ENCODE measurements at regions not wholly inside any gene's neighbourhood (a gene's known extent, or its start where the extent isn't known, plus 50 kb on each side); places are given as distances from the start of the nearest gene placed in this dataset.
"Not testable (repeated sequence)": the region's sequence is repeated elsewhere in the genome, so short reads cannot be mapped to it uniquely, and the experiment has no call there.

DNA sequence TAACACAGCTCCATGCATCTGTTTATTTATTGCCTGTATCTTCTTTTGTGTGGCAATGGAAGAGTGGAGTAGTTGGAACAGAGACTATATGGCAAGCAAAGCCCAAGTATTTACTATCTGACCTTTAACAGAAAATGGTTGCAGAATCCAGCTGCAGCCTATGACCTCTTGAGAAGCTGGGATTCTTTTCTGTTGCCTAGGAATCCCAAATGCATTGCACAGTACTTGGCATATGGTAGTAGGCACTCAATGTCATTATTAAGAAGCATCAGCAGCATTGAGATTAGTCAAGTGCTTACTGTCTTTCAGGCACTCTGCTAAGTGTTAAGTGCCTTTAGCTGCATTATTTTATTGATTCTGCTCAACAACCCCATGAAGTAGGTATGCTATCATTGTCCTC is 331.6 kb downstream of the CCDC85A start:
- no peak for DNase-seq

DNA sequence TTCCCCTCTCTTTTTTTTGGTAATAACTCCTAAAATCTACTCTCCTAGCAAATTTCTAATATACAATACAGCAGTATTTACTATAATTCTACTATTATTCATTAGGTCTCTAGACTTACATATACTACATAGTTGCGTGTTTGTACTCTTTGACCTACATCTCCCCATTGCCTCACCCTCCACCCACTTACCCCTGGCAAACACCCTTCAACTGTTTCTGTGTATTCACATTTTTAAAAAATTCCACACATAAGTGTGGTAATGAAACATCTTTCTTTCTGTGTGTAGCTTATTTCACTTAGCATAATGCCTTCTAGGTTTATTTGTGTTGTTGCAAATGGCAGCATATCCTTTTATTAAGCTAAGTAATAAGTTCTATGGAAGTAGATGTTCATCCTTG is 336.0 kb downstream of the CCDC85A start:
- DNase-seq = no peak

DNA sequence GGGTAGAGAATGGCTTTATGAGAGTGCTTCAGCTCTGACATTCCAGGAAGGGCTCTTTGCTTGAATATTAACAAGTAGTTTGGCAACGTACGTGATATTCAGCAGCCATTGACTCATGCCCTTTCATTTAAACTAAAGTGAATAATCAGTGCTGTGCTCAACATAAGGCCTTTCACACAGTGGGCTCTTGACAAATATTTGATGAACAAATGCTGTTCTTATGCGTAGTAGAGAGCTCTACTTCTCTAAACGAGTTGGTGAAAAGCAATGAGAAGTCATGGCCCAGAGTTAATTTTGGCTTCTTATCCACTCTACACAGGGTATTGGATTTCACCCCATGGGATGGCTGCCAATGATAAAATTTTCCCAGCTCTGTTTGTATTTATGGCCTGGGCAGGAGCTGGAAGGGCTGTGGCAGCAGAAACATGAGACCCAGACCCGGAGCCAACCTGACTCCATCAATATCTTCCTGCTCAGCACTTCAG is 338.9 kb downstream of the CCDC85A start:
- peak; percentile 2 to 14 for DNase-seq

DNA sequence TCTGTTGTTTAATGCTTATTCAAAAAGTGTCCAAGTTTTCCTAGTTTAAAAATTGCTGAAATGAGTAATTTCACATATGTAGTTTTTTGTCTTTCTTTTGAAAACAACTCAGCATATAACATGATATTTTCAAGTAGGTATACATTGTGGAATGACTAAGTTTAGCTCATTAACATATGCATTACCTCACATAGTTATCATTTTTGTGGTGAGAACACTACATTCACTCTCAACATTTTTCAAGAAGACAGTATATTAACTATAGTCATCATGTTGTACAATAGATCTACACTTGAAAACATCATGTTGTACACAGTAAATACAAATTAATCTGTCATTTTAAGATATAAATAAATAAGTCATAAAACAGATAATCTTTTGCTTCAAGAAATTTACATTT is 340.0 kb downstream of the CCDC85A start:
- no peak for DNase-seq

DNA sequence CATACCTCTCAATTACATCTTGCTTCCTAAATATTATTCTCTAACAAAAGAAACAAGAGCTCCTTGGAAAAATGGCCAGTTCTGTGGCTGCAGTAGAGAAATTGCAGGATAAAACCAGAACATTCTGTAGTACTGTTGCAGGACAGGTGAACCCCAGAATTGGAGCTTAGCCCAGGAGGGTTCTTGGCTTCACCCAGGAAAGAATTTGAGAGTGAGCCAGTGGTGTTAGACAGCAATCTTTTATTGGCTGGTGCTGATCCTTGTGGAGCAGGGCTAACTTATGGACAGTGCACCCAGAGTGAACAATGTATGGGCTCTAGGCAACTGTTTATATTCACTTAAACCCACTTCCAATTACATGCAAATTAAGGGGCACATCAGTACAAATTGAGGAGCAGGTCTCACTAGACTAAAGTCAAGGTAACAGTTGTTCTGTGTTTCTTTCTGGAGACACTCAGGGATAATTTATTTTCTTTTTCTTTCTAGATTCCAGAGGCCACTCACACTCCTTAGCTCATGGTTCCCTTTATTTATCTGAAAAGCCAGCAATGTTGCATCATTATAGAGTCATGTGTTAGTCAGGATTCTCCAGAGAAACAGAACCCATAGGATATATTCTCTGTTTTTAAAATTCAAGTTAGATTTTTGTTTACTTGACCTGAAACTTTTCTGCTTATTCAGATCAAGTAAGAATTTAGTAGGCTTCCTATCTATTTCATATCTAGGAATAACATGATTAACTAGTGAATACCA is 348.1 kb downstream of the CCDC85A start:
- no peak for DNase-seq

DNA sequence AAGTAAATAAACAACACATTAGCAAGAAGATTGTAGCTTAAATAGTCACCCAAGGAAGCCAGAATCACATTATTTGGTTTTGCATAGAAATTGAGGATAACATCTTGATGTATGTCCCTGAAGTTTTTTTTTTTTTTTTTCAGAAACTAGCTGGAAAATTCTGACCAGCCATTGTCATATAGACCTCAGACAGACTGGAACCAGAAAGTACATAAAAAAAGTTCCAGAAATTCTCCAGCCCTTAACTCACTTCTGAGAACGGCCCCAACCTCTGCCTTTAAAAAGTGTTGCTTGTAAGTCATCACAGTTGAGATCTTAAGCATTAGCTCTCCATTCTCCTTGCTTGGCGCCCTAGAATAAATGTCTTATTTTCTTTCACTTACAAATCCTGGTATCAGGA is 350.5 kb downstream of the CCDC85A start:
- DNase-seq = no peak

DNA sequence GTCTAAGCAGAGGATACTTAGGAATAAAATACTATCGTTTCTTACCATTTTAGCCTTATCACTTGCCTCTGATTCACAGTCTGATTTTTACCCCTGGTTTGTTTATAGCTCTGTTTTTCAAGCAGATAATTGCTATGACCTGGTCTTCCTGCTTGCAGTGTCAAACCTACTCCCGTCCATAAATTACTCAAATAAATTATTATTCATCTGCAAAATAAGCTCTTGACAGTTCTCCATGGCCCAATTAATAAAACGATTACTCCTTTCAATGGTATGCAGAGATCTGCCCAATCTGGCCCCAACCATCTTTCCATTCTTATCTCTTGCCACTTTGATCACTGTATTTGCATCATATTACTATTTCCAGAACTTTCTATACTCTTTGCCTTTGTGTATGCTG is 354.0 kb downstream of the CCDC85A start:
- DNase-seq = no peak

DNA sequence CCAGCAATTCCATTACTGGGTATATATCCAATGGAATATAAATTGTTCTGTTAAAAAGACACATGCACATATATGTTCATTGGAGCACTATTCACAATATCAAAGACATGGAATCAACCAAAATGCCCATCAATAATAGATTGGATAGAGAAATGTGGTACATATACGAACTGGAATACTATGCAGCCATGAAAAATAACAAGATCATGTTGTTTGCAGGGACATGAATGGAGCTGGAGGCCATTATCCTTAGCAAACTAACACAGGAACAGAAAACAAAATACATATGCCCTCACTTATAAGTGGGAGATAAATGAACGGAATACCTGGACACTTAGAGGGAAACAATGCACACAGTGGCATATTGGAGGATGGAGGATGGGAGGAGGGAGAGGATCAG is 355.8 kb downstream of the CCDC85A start:
- DNase-seq = no peak

DNA sequence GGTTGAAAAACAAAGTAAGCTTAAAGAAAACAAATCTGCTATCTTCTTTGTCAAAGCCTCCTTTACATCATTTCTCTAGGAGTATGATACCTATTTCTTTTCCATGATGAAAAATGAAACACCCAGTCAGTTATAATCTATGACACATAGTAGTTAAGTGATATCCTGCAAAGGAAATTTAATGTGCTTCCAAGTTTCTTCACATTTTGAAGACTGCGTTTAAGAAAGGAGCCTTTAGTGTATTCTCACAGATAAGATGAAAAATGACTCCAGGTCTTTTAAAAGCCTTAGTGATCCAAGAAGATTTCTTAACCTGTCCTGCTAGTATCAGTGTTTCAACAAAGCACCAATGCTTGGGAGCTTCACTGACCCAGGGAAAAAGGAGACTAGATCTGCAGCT is 356.7 kb downstream of the CCDC85A start:
- no peak for DNase-seq

DNA sequence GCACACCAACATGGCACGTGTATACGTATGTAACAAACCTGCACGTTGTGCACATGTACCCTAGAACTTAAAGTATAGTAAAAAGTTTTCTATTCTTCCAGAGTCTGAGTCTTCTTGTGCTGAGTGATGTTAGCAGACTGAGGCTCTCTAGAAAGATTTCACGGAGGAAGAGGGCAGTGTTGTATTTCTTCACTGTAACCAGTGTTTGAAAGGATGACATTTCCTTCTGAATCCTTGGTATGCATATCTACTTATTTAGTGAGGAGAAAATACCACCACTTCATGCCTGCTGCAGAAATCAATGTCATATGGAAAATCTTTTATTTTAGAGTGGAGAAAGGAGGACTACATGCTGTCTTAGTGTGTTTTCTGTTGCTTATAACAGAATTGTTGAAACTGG is 357.1 kb downstream of the CCDC85A start:
- no peak for DNase-seq

DNA sequence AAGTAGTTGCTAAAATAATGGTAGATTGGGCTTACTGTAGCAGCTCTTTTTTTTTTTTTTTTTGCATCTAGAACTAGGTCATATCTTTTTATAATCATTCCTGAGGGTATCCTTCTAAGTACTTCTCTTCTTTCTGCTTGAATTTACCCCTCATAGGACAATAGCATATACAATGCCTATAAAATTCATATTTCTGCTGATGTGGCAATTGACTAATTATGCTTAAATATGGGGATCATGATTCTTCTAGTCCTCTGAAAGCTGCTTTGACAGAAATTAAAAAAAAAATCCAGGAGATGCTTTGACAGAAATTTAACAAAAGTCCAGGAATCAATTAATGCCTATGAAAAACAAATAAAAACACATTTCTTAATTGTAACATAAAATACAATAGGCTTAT is 358.4 kb downstream of the CCDC85A start:
- DNase-seq = no peak

DNA sequence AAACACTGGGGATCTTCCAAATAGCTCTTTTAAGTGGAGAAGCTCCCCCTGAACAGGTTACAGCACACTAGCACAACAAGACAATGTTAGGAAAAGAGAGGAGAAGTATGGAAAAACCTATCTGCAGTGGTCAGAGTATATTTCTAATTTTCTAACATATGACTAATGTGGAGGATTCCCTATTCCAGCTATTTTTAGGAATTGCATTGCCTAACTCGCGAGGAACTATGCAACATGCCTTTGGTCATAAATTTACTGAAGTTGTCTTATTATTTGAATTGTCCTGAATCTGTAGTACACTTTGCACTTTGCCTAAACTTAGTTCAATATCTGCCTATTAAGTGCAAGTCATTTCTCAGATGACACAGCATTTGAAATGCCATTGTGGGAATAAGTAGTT is 381.4 kb downstream of the CCDC85A start:
- no peak for DNase-seq

DNA sequence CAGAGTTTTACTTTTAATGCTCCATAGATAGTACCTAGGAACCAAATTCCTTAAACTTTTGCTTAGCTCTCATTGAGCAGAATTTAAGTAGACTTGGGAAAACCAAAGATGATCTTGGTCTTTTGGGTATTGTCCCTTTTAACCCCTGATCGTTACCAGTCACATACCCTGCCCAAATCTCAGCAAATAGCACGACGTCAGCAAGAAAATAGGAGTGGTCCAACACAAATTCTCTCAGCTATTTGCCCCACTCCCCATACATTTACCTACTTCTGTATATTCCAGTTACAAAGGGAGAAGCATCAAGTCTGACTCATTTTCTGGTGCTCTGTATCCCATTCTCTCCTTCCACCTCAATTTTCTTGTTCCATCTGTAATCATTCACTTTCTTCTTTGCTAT is 387.3 kb downstream of the CCDC85A start:
- DNase-seq = no peak

DNA sequence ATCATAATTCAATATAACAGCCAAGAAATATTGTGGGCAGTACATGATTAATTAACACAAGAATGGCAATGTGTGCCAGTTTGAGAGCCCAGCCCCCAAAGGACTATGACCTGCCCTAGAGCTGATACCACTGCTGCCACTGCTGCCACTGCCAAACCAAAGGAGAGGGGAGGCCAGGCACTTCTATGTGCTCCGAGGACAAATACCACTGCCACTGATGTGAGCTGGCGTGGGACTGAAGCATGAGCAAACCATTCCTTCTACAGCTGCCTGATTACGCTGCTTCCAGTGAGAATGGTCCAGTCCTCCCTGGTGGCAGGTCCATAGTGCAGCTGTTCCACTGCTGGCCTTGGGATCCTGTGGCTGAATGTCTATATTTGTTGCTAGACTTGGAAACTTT is 392.2 kb downstream of the CCDC85A start:
- DNase-seq = no peak

DNA sequence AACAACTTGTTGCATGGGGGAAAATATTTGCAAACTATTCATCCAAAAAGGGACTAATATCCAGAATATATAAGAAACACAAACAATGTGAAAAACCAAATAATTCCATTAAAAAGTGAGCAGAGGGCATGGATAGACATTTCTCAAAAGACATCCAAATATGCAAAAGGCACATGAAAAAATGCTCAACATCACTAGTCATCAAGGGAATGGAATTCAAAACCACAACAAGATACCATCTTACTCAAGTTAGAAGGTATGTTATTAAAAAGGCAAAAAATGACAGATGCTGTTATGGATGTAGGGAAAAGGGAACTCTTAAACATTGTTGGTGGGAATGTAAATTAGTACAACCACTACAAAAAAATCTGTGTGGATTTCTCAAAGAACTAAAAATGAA is 396.5 kb downstream of the CCDC85A start:
- no peak for DNase-seq

DNA sequence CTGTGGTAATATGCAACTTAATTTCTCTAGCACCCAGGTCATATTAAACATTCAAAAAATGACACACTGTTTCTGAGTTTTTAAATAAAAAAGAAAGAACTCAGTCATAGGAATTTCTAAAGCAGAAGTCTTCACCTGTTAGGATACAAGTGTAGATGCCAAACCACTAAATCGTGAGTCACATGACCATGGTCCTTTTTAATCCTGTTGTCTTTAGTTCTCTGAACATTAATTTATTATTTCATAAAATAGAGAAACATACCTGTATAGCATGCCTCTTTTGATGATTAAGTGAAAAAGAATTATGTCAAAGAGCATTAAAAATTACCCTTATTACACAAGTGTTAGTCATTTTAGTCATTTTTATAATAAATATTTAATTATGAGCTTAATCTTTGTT is 398.8 kb downstream of the CCDC85A start:
- DNase-seq = no peak

DNA sequence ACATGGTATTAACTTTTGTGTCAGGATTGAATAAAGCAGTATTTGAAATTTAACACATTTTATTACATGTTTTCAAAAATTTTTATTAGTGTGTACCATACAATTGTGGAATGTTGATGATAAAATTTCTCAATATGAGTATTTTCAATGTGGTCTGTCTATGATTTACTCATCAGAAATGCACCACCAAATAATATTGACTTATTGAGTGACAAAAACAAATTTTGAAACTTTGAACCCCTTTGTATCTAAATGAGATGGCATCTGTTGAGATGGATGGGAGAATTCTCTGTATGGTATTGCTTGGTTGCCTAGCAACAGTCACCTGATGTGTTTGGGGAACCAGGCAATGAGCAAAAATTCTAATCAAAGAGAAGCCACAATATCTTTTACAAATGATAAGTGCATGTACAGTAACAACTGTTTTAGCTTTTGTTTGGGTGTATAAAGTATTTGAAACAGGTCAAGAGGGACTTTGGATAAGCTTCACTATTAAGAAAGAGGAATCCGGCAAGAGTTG is 400.1 kb downstream of the CCDC85A start:
- DNase-seq = no peak

DNA sequence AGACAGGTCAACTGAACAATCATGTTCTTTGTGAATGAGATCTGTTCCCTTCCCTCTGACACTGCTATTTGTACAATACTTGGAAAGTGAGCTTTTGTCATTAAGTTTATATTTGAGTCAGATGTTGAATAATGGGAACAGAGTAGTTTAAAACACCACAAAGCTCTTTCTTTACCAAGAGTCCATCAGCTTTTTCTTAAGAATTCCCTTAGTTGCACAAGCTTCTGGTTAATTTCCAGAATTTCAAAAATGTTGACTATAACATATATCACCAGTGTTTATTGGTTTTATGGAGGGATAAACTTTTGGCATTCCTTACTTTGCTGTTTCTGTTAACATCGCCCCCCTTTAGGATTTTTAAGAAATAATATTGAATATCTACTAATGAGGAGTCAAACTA is 403.7 kb downstream of the CCDC85A start:
- DNase-seq = no peak

DNA sequence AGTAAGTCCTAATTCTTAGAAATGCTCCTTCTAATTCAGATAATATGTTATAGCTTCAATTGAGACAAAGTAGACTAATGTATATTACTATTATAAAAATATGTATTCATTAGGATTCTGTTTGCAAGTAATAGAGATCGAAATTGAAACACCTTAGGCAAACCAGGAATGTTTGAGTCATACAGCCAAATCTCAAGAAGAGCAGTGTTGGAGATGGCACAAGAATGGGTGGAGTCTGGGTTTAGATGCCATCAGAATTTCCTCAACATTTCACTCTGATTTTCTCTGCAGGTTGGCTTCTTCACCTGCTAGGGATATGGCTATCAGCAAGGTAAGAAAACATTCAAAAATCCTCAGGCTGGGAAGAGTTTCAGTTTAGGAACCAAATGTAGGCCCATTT is 405.4 kb downstream of the CCDC85A start:
- DNase-seq = no peak

DNA sequence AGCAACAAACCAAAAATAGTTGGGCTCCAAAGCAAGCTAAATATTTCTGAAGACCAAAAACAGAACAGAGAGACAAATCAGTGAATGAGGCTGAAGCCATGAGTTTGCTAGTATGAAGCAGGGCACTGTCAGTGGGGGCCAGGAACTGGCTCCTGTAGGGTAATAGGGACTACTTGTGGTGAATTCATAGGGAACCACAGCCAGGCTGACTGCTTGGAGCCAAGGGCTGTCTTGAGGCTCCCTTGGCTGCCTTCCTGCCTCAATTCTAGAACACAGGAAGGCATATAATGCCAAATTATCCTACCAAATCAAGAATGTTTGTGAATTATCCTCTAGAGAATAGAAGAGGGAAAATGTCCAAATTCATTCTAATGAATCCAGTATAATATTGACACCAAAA is 406.0 kb downstream of the CCDC85A start:
- no peak for DNase-seq

DNA sequence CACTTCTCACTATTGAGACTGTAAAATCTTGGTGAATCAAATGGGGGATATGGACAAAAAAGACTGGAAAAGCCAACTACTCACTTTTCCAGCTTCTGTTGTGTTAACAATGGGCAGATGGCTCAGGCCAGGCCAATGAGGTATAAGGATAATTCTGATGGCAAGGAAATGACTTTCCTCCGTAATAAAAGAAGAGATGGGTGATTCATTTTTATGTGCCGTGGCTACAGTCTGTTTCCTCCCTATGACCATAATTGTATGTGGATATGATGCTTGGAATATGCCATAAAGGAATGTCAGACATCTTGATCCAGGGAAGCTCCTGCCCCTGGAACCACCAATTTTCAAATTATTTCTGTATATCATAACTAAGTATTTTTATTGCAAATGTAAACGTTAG is 406.8 kb downstream of the CCDC85A start:
- no peak for DNase-seq

DNA sequence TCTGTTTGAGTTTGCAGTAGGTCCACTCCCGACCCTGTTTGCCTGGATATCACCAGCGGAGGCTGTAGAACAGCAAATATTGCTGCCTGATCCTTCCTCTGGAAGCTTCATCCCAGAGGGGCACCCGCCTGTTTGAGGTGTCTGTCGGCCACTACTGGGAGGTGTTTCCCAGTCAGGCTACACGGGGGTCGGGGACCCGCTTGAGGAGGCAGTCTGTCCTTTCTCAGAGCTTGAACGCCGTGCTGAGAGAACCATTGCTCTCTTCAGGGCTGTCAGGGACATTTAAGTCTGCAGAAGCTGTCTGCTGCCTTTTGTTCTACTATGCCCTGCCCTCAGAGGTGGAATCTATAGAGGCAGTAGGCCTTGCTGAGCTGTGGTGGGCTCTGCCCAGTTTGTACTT is 422.3 kb downstream of the CCDC85A start:
- DNase-seq = not testable (repeated sequence)

DNA sequence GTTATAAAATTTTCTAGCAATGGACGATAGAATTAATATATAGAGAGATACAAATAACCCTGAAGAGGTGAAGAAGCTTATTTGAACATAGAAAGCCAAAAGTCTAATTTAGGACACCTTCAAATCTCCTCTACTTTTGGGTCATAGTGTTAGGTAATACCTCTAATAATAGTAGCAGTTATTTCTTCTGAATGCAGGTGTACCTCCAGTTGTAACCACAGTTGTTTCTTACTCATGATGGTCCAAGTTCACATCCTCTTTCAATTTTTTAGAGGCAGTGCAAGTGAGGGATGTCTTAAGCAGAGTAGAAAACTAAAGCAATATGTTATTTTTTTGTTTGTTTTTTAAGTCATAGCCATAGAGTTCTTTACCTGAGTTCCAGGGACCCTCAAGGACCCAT is 429.5 kb downstream of the CCDC85A start:
- DNase-seq = no peak

DNA sequence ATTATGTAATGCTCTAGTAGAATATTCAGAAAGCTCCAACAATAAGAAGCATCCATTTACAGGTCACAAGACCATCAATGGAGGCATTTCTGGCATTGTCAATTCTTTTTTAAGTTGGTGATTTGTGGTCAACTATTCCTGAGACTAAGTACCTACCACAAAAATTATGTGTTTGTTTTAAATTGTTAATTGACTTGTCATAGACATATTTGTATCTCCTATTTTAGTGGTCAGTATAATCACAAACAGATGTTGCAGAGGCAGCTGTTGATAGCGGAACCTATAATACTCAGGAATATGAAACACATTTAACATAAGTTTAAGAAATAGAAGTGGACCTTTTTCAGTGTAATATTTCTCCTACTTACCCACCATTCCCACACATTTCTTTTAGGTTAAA is 430.1 kb downstream of the CCDC85A start:
- DNase-seq = no peak
